ENCODE measurements at regions not wholly inside any gene's neighbourhood (a gene's known extent, or its start where the extent isn't known, plus 50 kb on each side); places are given as distances from the start of the nearest gene placed in this dataset.

GRCh38 chr10:130463104-130463875, 327.1 kb downstream of the GLRX3 start:
- DNase-seq, result no peak
- H3K9ac ChIP-seq (ENCODE audit: low read depth in 2 of 2, low read length in 2 of 2), result no peak overlapping the region
- TF ChIP-seq CTCF (IDR thresholded peaks at IDR 0.05), result no peak
- H3K4me3 ChIP-seq, result no peak overlapping the region
- no peaks in the 10 kb centered on the region for H3K27me3 ChIP-seq
- H3K27ac ChIP-seq, result no peak overlapping the region
- intact Hi-C loops (cut with DNase I), result no loop called here
- H3K9me3 ChIP-seq, result no peaks in the 10 kb centered on the region
- no peaks in the 10 kb centered on the region for H3K4me1 ChIP-seq
- no peaks in the 10 kb centered on the region for H3K36me3 ChIP-seq

- H3K27ac ChIP-seq, result no peak overlapping the region
- no peaks in the 10 kb centered on the region for H3K36me3 ChIP-seq
- no peaks in the 10 kb centered on the region for H3K27me3 ChIP-seq
- no peaks in the 10 kb centered on the region for H3K4me1 ChIP-seq
- no peak for TF ChIP-seq CTCF (IDR thresholded peaks at IDR 0.05)
- no peak overlapping the region for H3K9ac ChIP-seq (ENCODE audit: low read depth in 2 of 2, low read length in 2 of 2)
- no peak for DNase-seq
- intact Hi-C loops (cut with DNase I), result no loop called here
- no peak overlapping the region for H3K4me3 ChIP-seq
- H3K9me3 ChIP-seq, result peaks cover 3% of the 10 kb centered on the region
Measured at GRCh38 chr10:130463876-130464364, 327.7 kb downstream of the GLRX3 start.

- intact Hi-C loops (cut with DNase I), result no loop called here
- no peak overlapping the region for H3K9ac ChIP-seq (ENCODE audit: low read depth in 2 of 2, low read length in 2 of 2)
Measured at GRCh38 chr10:130464426-130464825, 328.2 kb downstream of the GLRX3 start.

GRCh38 chr10:130466271-130466997, 330.2 kb downstream of the GLRX3 start:
- Histone ChIP-seq H3K27ac (no peak overlapping the region), H3K4me3 (no peak overlapping the region), H3K9ac (ENCODE audit: low read depth in 2 of 2, low read length in 2 of 2) (no peak overlapping the region), H3K27me3 (no peaks in the 10 kb centered on the region), H3K9me3 (peaks cover 3% of the 10 kb centered on the region), H3K4me1 (no peaks in the 10 kb centered on the region), H3K36me3 (no peaks in the 10 kb centered on the region)
- DNase-seq, result no peak
- intact Hi-C loops (cut with DNase I), result no loop called here
- TF ChIP-seq CTCF (IDR thresholded peaks at IDR 0.05), result no peak

More at GRCh38 chr10:130464426-130464825, 328.2 kb downstream of the GLRX3 start:
- H3K4me1 ChIP-seq, result no peaks in the 10 kb centered on the region
- no peak for DNase-seq
- no peaks in the 10 kb centered on the region for H3K36me3 ChIP-seq
- no peak for TF ChIP-seq CTCF (IDR thresholded peaks at IDR 0.05)
- no peak overlapping the region for H3K27ac ChIP-seq
- no peak overlapping the region for H3K4me3 ChIP-seq
- peaks cover 3% of the 10 kb centered on the region for H3K9me3 ChIP-seq
- H3K27me3 ChIP-seq, result no peaks in the 10 kb centered on the region

GRCh38 chr10:130470286-130470685, 334.1 kb downstream of the GLRX3 start:
- DNase-seq, result no peak
- Histone ChIP-seq H3K36me3 (no peaks in the 10 kb centered on the region), H3K4me3 (no peak overlapping the region), H3K4me1 (no peaks in the 10 kb centered on the region), H3K9me3 (peaks cover 3% of the 10 kb centered on the region), H3K9ac (ENCODE audit: low read depth in 2 of 2, low read length in 2 of 2) (no peak overlapping the region), H3K27me3 (no peaks in the 10 kb centered on the region), H3K27ac (no peak overlapping the region)
- intact Hi-C loops (cut with DNase I), result no loop called here
- TF ChIP-seq CTCF (IDR thresholded peaks at IDR 0.05), result no peak
